Vagina (tissue), 2 donors: ENCODE measurements at regions not wholly inside any gene's neighbourhood (a gene's known extent, or its start where the extent isn't known, plus 50 kb on each side); places are given as distances from the start of the nearest gene placed in this dataset.

Source experiments
- DNase-seq, 2 donors: peaks; one replicate each; pipeline ENCODE4 v3.0.0-alpha.2; 2017; ENCODE audit errors: extremely low spot score in 2 of 2
- H3K27ac ChIP-seq: fragments of 200-600 bp; sonication (generic); one replicate; pipeline ENCODE4 v1.5.1; 2019
- H3K27me3 ChIP-seq: fragments of 200-600 bp; sonication (generic); one replicate; pipeline ENCODE4 v1.5.1; 2019
- H3K36me3 ChIP-seq, 2 donors: fragments of 200-600 bp; sonication (generic); one replicate each; pipeline ENCODE4 v1.5.1; 2017 to 2019
- H3K4me1 ChIP-seq: fragments of 200-600 bp; sonication (generic); one replicate; pipeline ENCODE4 v1.5.1; 2019
- H3K4me3 ChIP-seq, 2 donors: fragments of 200-600 bp; sonication (generic); 1 replicate in 1 of 2; 2 replicates in 1 of 2; pipeline ENCODE4 v1.5.1; 2016 to 2019
- H3K9me3 ChIP-seq: fragments of 200-600 bp; sonication (generic); one replicate; pipeline ENCODE4 v1.5.1; 2019
- POLR2A ChIP-seq, 2 donors: fragments of 450-650 bp; IDR thresholded peaks; one replicate each; pipeline ENCODE4 v1.6.1; 2017; ENCODE audit warnings: antibody characterized with exemption in 2 of 2, mild to moderate bottlenecking in 2 of 2, moderate library complexity in 2 of 2
- POLR2AphosphoS5 ChIP-seq, 2 donors: sonication (generic); formaldehyde crosslinking; IDR thresholded peaks; one replicate each; pipeline ENCODE4 v1.9.0; 2017; ENCODE audit warnings: antibody characterized with exemption in 2 of 2, mild to moderate bottlenecking in 2 of 2, low read depth in 1 of 2; ENCODE audit not compliant: insufficient read depth in 1 of 2
- intact Hi-C: fragments of 100-400 bp; cut with DNase I; formaldehyde crosslinking; loops from one replicate; pipeline ENCODE4 v1.15.1; 2023
- TF ChIP-seq, protein P1 (sequence below), 3 experiments: fragments of 450-650 bp in 2 of 3; fragments of 200-600 bp in 1 of 3; sonication (generic) in 1 of 3; IDR thresholded peaks; one replicate each; pipeline ENCODE4 v1.5.1; 2017 to 2019; ENCODE audit warnings: antibody characterized with exemption in 3 of 3, mild to moderate bottlenecking in 2 of 3, moderate library complexity in 2 of 3

GRCh38 chr1:79188337-79188736, 181.8 kb upstream of the ADGRL4 start:
- DNase-seq = no peak
- no peaks in the 10 kb centered on the region for H3K9me3 ChIP-seq
- TF ChIP-seq, protein P1, sequence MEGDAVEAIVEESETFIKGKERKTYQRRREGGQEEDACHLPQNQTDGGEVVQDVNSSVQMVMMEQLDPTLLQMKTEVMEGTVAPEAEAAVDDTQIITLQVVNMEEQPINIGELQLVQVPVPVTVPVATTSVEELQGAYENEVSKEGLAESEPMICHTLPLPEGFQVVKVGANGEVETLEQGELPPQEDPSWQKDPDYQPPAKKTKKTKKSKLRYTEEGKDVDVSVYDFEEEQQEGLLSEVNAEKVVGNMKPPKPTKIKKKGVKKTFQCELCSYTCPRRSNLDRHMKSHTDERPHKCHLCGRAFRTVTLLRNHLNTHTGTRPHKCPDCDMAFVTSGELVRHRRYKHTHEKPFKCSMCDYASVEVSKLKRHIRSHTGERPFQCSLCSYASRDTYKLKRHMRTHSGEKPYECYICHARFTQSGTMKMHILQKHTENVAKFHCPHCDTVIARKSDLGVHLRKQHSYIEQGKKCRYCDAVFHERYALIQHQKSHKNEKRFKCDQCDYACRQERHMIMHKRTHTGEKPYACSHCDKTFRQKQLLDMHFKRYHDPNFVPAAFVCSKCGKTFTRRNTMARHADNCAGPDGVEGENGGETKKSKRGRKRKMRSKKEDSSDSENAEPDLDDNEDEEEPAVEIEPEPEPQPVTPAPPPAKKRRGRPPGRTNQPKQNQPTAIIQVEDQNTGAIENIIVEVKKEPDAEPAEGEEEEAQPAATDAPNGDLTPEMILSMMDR (IDR thresholded peaks at IDR 0.05) = no peak
- no peak for TF ChIP-seq POLR2A (IDR thresholded peaks at IDR 0.05)
- TF ChIP-seq POLR2AphosphoS5 (IDR thresholded peaks at IDR 0.05; ENCODE audit: insufficient read depth in 1 of 2, low read depth in 1 of 2) = no peak
- H3K36me3 ChIP-seq = no peaks in the 10 kb centered on the region
- H3K4me1 ChIP-seq = no peaks in the 10 kb centered on the region
- H3K4me3 ChIP-seq = no peak overlapping the region
- no peaks in the 10 kb centered on the region for H3K27me3 ChIP-seq
- intact Hi-C loops = no loop called here
- H3K27ac ChIP-seq = no peak overlapping the region

- no peak overlapping the region for H3K4me3 ChIP-seq
- H3K27ac ChIP-seq = no peak overlapping the region
- no peaks in the 10 kb centered on the region for H3K9me3 ChIP-seq
- TF ChIP-seq POLR2AphosphoS5 (IDR thresholded peaks at IDR 0.05; ENCODE audit: insufficient read depth in 1 of 2, low read depth in 1 of 2) = no peak
- no peak for TF ChIP-seq POLR2A (IDR thresholded peaks at IDR 0.05)
- TF ChIP-seq, protein P1 (IDR thresholded peaks at IDR 0.05) = no peak
- intact Hi-C loops = no loop called here
- H3K4me1 ChIP-seq = no peaks in the 10 kb centered on the region
- no peaks in the 10 kb centered on the region for H3K27me3 ChIP-seq
- no peak for DNase-seq
- H3K36me3 ChIP-seq = no peaks in the 10 kb centered on the region
Measured at GRCh38 chr1:79186260-79186659, 179.7 kb upstream of the ADGRL4 start.

- no peak overlapping the region for H3K27ac ChIP-seq
- H3K9me3 ChIP-seq = no peaks in the 10 kb centered on the region
- H3K4me3 ChIP-seq = no peak overlapping the region
- no peaks in the 10 kb centered on the region for H3K4me1 ChIP-seq
- DNase-seq = no peak
- no peaks in the 10 kb centered on the region for H3K36me3 ChIP-seq
- H3K27me3 ChIP-seq = no peaks in the 10 kb centered on the region
- TF ChIP-seq POLR2AphosphoS5 (IDR thresholded peaks at IDR 0.05; ENCODE audit: insufficient read depth in 1 of 2, low read depth in 1 of 2) (no peak), POLR2A (IDR thresholded peaks at IDR 0.05) (no peak)
- TF ChIP-seq, protein P1 (IDR thresholded peaks at IDR 0.05) = no peak
- intact Hi-C loops = no loop called here
Measured at GRCh38 chr1:79177844-79178243, 171.3 kb upstream of the ADGRL4 start.

- intact Hi-C loops = no loop called here
- Histone ChIP-seq H3K27ac (no peak overlapping the region), H3K4me1 (no peaks in the 10 kb centered on the region), H3K9me3 (no peaks in the 10 kb centered on the region), H3K27me3 (no peaks in the 10 kb centered on the region), H3K4me3 (no peak overlapping the region), H3K36me3 (no peaks in the 10 kb centered on the region)
- TF ChIP-seq, protein P1 (IDR thresholded peaks at IDR 0.05) = no peak
- no peak for TF ChIP-seq POLR2AphosphoS5 (IDR thresholded peaks at IDR 0.05; ENCODE audit: insufficient read depth in 1 of 2, low read depth in 1 of 2)
- no peak for TF ChIP-seq POLR2A (IDR thresholded peaks at IDR 0.05)
- no peak for DNase-seq
Measured at GRCh38 chr1:79161077-79161476, 154.5 kb upstream of the ADGRL4 start.

GRCh38 chr1:79155991-79156390, 149.5 kb upstream of the ADGRL4 start:
- Histone ChIP-seq H3K4me1 (no peaks in the 10 kb centered on the region), H3K9me3 (no peaks in the 10 kb centered on the region), H3K27me3 (no peaks in the 10 kb centered on the region), H3K27ac (no peak overlapping the region), H3K4me3 (no peak overlapping the region), H3K36me3 (no peaks in the 10 kb centered on the region)
- intact Hi-C loops = no loop called here
- TF ChIP-seq POLR2A (IDR thresholded peaks at IDR 0.05) = no peak
- no peak for TF ChIP-seq POLR2AphosphoS5 (IDR thresholded peaks at IDR 0.05; ENCODE audit: insufficient read depth in 1 of 2, low read depth in 1 of 2)
- TF ChIP-seq, protein P1 (IDR thresholded peaks at IDR 0.05) = no peak
- DNase-seq = no peak
